Calu3 (cell line): ENCODE measurements at regions not wholly inside any gene's neighbourhood (a gene's known extent, or its start where the extent isn't known, plus 50 kb on each side); places are given as distances from the start of the nearest gene placed in this dataset.

Experiments
- BruUV-seq: library from RNA; stranded (reverse); fragments of 400-500 nt; replicated peaks from 2 replicates; lab custom pipeline; 2021; lab: Mats Ljungman, UMichigan
- CTCF ChIA-PET: fragments of 300-600 bp; sonication (Branson Sonifier 250); formaldehyde crosslinking; loops from one replicate; lab custom pipeline; 2022; ENCODE audit warnings: antibody characterized with exemption; lab: Charles Lee
- DNase-seq: peaks from one replicate; pipeline ENCODE4 v3.0.0; 2022
- H3K27ac Mint-ChIP-seq: one replicate; pipeline ENCODE4 v1.8.0; 2022; ENCODE audit warnings: mixed read lengths; ENCODE audit not compliant: unreplicated experiment
- H3K27me3 Mint-ChIP-seq: one replicate; pipeline ENCODE4 v1.8.0; 2022; ENCODE audit warnings: mixed read lengths; ENCODE audit not compliant: unreplicated experiment
- H3K36me3 Mint-ChIP-seq: one replicate; pipeline ENCODE4 v1.8.0; 2022; ENCODE audit warnings: mild to moderate bottlenecking, moderate library complexity, mixed read lengths; ENCODE audit not compliant: insufficient read depth, unreplicated experiment
- H3K4me1 Mint-ChIP-seq: one replicate; pipeline ENCODE4 v1.8.0; 2022; ENCODE audit warnings: mild to moderate bottlenecking, low read depth, mixed read lengths; ENCODE audit not compliant: unreplicated experiment
- H3K4me3 Mint-ChIP-seq: one replicate; pipeline ENCODE4 v1.8.0; 2022; ENCODE audit warnings: mild to moderate bottlenecking, low read depth, moderate library complexity, mixed read lengths; ENCODE audit not compliant: unreplicated experiment
- H3K9me3 Mint-ChIP-seq: one replicate; pipeline ENCODE4 v1.8.0; 2022; ENCODE audit warnings: low read depth, mixed read lengths; ENCODE audit not compliant: unreplicated experiment
- CTCF ChIP-seq: fragments of 200-600 bp; IDR thresholded peaks from one replicate; pipeline ENCODE4 v1.8.0; 2022; ENCODE audit warnings: antibody characterized with exemption; ENCODE audit not compliant: unreplicated experiment
- intact Hi-C: fragments of 100-400 bp; cut with micrococcal nuclease; formaldehyde crosslinking; loops from one replicate; pipeline ENCODE4 v1.10.0; 2022; ENCODE audit not compliant: unreplicated experiment

DNA sequence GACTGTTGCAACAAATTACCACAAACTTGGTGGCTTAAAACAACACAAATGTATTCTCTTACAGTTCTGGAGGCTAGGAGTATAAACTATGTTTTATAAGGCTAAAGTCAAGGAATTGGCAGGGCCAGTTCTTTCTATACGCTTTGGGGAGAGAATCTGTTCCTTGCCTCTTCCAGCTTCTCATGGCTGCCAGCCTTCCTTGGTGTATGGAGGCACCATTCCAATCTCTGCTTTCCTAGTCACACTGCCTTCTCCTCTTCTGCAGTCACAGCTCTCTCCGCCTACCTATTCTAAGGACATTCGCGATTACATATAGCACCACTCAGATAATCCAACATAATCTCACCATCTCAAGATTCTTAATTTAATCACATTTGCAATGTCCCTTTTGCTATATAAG is 140.4 kb upstream of the GNAO1 start:
- no peak for DNase-seq
- Mint-ChIP-seq H3K9me3 (no peaks in the 10 kb centered on the region), H3K4me3 (no peak overlapping the region), H3K4me1 (no peaks in the 10 kb centered on the region), H3K27ac (no peak overlapping the region), H3K36me3 (no peaks in the 10 kb centered on the region), H3K27me3 (peaks cover 69% of the 10 kb centered on the region)
- BruUV-seq = no TSS peak
- no peak for TF ChIP-seq CTCF
- intact Hi-C loops = no loop called here
- CTCF ChIA-PET = interaction anchor here (0.8 kb wide), 1 partner anchor 10 kb away, joined by 3 read pairs; no protein-coding TSS in a partner anchor

DNA sequence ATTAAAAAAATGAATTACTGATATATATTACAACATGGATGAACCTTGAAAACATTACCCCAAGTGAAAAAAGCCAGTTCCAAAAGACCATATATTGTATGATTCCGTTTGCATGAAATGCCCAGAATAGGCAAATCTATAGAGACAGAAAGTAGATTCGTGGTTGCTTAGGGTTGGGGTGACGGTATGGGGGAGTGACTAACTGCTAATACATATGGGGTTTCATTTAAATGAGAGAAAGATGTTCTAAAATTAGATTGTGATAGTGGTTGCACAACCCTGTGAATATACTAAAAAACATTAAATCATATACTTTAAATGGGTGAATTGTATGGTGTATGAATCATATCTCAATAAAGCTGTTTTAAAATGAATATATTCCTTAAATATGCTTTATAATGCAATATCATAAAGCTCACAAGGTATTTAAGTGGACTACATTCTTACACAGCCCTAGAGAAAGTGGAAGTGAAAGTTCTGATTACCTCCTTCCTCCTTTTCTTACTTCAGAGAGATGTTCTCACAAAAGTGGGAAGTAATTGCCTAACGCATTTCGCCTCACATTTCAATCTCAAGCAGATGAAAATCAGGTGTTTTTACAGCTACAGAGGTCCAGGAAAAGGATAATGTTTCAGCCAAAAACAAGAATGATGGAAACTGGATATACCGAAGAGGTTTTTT is 142.7 kb upstream of the GNAO1 start:
- no peaks in the 10 kb centered on the region for H3K9me3 Mint-ChIP-seq
- H3K4me3 Mint-ChIP-seq = no peak overlapping the region
- TF ChIP-seq CTCF = no peak
- no peak for DNase-seq
- no peak overlapping the region for H3K27ac Mint-ChIP-seq
- intact Hi-C loops = loop anchor here (10.0 kb wide), 1 partner anchor 66 kb away; no protein-coding TSS in a partner anchor
- no peaks in the 10 kb centered on the region for H3K36me3 Mint-ChIP-seq
- CTCF ChIA-PET = interaction anchor here (0.5 kb wide), 1 partner anchor 1459 kb away, joined by 4 read pairs; no protein-coding TSS in a partner anchor
- peaks cover 51% of the 10 kb centered on the region for H3K27me3 Mint-ChIP-seq
- H3K4me1 Mint-ChIP-seq = no peaks in the 10 kb centered on the region
- BruUV-seq = no TSS peak

- Mint-ChIP-seq H3K9me3 (no peaks in the 10 kb centered on the region), H3K4me1 (no peaks in the 10 kb centered on the region), H3K36me3 (no peaks in the 10 kb centered on the region), H3K27ac (no peak overlapping the region), H3K27me3 (peaks cover 51% of the 10 kb centered on the region), H3K4me3 (no peak overlapping the region)
- BruUV-seq = no TSS peak
- intact Hi-C loops = loop anchor here (10.0 kb wide), 1 partner anchor 67 kb away; no protein-coding TSS in a partner anchor
- CTCF ChIA-PET = no interaction called here
- TF ChIP-seq CTCF = no peak
- no peak for DNase-seq
Measured at GRCh38 chr16:56047307-56048234, 143.7 kb upstream of the GNAO1 start.

DNA sequence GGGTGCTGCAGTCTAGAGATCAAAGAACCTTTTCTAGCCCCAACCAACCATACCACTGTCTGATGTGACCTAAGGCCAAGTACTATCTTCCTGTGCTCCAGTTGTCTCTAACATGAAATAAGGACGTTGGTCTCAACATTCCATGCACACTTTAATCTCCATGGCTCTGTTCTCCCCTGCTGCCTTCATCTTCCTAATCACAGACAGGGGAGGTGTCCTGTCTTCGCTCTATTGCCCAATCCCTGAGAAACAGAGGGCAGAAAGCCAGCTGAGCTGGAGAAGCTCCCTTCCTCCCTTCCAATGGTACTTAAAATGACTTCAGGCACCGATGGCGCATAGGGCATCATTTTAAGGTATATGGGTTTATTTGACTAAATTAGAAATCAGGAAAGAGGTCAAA is 148.9 kb upstream of the GNAO1 start:
- Mint-ChIP-seq H3K27me3 (peaks cover 29% of the 10 kb centered on the region), H3K4me1 (no peaks in the 10 kb centered on the region), H3K9me3 (peaks cover 4% of the 10 kb centered on the region), H3K27ac (no peak overlapping the region), H3K36me3 (no peaks in the 10 kb centered on the region), H3K4me3 (no peak overlapping the region)
- intact Hi-C loops = loop anchor here (10.0 kb wide), 1 partner anchor 72 kb away; no protein-coding TSS in a partner anchor
- TF ChIP-seq CTCF = no peak
- DNase-seq = no peak
- CTCF ChIA-PET = no interaction called here
- no TSS peak for BruUV-seq
